NOMO-1 treated with DMSO at 0.1 percent for 48 hours (cell line): ENCODE measurements at regions not wholly inside any gene's neighbourhood (a gene's known extent, or its start where the extent isn't known, plus 50 kb on each side); places are given as distances from the start of the nearest gene placed in this dataset.
"Not testable (repeated sequence)": the region's sequence is repeated elsewhere in the genome, so short reads cannot be mapped to it uniquely, and the experiment has no call there.

Experiments used
- DNase-seq: peaks from one replicate; lab custom pipeline; 2025; ENCODE audit not compliant: unreplicated experiment; lab: John Stamatoyannopoulos, UW

GRCh38 chrX:6990552-6991193 is 156.8 kb upstream of the STS start:
- no peak for DNase-seq

- no peak for DNase-seq
Measured at GRCh38 chrX:6989858-6990257, 157.7 kb upstream of the STS start.

GRCh38 chrX:6988694-6989093 is 158.8 kb upstream of the STS start:
- DNase-seq, result not testable (repeated sequence)

GRCh38 chrX:6986915-6987314 is 160.6 kb upstream of the STS start:
- no peak for DNase-seq

GRCh38 chrX:6985537-6985936 is 162.0 kb upstream of the STS start:
- no peak for DNase-seq

GRCh38 chrX:6983207-6983955 is 164.1 kb upstream of the STS start:
- DNase-seq, result no peak

- DNase-seq, result no peak
Measured at GRCh38 chrX:6981718-6982406, 165.7 kb upstream of the STS start.

- DNase-seq, result no peak
Measured at GRCh38 chrX:6980981-6981380, 166.5 kb upstream of the STS start.

GRCh38 chrX:6968231-6968630 is 179.3 kb upstream of the STS start:
- no peak for DNase-seq

GRCh38 chrX:6965729-6966128 is 181.8 kb upstream of the STS start:
- no peak for DNase-seq

- no peak for DNase-seq
Measured at GRCh38 chrX:6962006-6962355, 185.5 kb upstream of the STS start.

GRCh38 chrX:6961286-6962005 is 186.1 kb upstream of the STS start:
- no peak for DNase-seq

- DNase-seq, result no peak
Measured at GRCh38 chrX:6959006-6959405, 188.5 kb upstream of the STS start.

- DNase-seq, result no peak
Measured at GRCh38 chrX:6954836-6955235, 192.7 kb upstream of the STS start.

GRCh38 chrX:6946168-6946567 is 201.3 kb upstream of the STS start:
- no peak for DNase-seq

- DNase-seq, result no peak
Measured at GRCh38 chrX:6941041-6941440, 206.5 kb upstream of the STS start.

- DNase-seq, result not testable (repeated sequence)
Measured at GRCh38 chrX:6932942-6933341, 214.6 kb upstream of the STS start.

GRCh38 chrX:6930307-6930849 is 217.1 kb upstream of the STS start:
- no peak for DNase-seq

- DNase-seq, result no peak
Measured at GRCh38 chrX:6924443-6925077, 223.0 kb upstream of the STS start.

- DNase-seq, result no peak
Measured at GRCh38 chrX:6917666-6918065, 229.8 kb upstream of the STS start.

- DNase-seq, result no peak
Measured at GRCh38 chrX:6910218-6910617, 237.3 kb upstream of the STS start.
